Esophagus squamous epithelium (tissue), 4 donors: ENCODE measurements at regions not wholly inside any gene's neighbourhood (a gene's known extent, or its start where the extent isn't known, plus 50 kb on each side); places are given as distances from the start of the nearest gene placed in this dataset.

Experiments used
- CTCF ChIP-seq, 6 experiments: fragments of 450-650 bp in 4 of 6; fragments of 200-600 bp in 2 of 6; sonication (generic) in 2 of 6; IDR thresholded peaks; one replicate each; pipeline ENCODE4 v1.5.1; 2016 to 2019; ENCODE audit warnings: antibody characterized with exemption in 6 of 6, mild to moderate bottlenecking in 4 of 6, moderate library complexity in 4 of 6
- POLR2A ChIP-seq, 4 donors: fragments of 450-650 bp; IDR thresholded peaks; one replicate each; pipeline ENCODE4 v1.6.1; 2017; ENCODE audit warnings: antibody characterized with exemption in 4 of 4, mild to moderate bottlenecking in 4 of 4, moderate library complexity in 3 of 4

- TF ChIP-seq CTCF (IDR thresholded peaks at IDR 0.05) (no peak), POLR2A (IDR thresholded peaks at IDR 0.05) (no peak)
These were observed 236.6 kb upstream of the BMP2 start for GRCh38 chr20:6530779-6531315.
